ENCODE measurements at regions not wholly inside any gene's neighbourhood (a gene's known extent, or its start where the extent isn't known, plus 50 kb on each side); places are given as distances from the start of the nearest gene placed in this dataset.

- no peaks in the 10 kb centered on the region for H3K4me1 Mint-ChIP-seq
- H3K27me3 Mint-ChIP-seq = no peaks in the 10 kb centered on the region
- ATAC-seq (no peak), DNase-seq (no peak)
- H3K36me3 Mint-ChIP-seq = no peaks in the 10 kb centered on the region
- CTCF ChIA-PET = no interaction called here
- peaks cover 3% of the 10 kb centered on the region for H3K9me3 Mint-ChIP-seq (ENCODE audit: low read depth)
- no peak overlapping the region for H3K4me3 Mint-ChIP-seq
- H3K27ac Mint-ChIP-seq = no peak overlapping the region
Observed at GRCh38 chr12:115049614-115050013, 365.6 kb upstream of the TBX3 start.

GRCh38 chr12:115046805-115047204 is 362.8 kb upstream of the TBX3 start:
- H3K27me3 Mint-ChIP-seq = no peaks in the 10 kb centered on the region
- no peak for DNase-seq
- no peak for ATAC-seq
- CTCF ChIA-PET = no interaction called here
- H3K9me3 Mint-ChIP-seq (ENCODE audit: low read depth) = peaks cover 5% of the 10 kb centered on the region
- no peaks in the 10 kb centered on the region for H3K4me1 Mint-ChIP-seq
- H3K27ac Mint-ChIP-seq = no peak overlapping the region
- no peaks in the 10 kb centered on the region for H3K36me3 Mint-ChIP-seq
- no peak overlapping the region for H3K4me3 Mint-ChIP-seq

DNA sequence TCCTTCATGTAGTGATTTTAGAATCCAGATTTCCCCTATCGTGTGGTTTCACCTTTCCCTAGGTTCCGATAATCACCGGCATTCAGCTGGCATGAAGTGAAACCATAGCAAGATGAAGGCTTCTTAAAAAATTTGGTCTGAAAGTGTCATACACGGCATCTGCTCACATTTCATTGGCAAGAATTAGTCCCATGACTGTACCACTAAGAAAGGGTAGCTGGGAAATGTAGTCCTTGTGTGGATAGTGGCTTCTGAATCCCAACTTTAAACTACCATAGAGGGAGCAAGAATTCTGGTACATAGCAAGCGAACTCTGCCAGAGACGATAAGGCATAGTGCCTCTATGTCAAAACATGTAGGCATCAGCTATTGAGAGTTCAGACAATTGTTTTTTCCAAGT is 360.1 kb upstream of the TBX3 start:
- H3K36me3 Mint-ChIP-seq = no peaks in the 10 kb centered on the region
- H3K27ac Mint-ChIP-seq = no peak overlapping the region
- no peaks in the 10 kb centered on the region for H3K27me3 Mint-ChIP-seq
- peaks cover 7% of the 10 kb centered on the region for H3K9me3 Mint-ChIP-seq (ENCODE audit: low read depth)
- H3K4me1 Mint-ChIP-seq = no peaks in the 10 kb centered on the region
- DNase-seq (no peak), ATAC-seq (no peak)
- CTCF ChIA-PET = no interaction called here
- H3K4me3 Mint-ChIP-seq = no peak overlapping the region

DNA sequence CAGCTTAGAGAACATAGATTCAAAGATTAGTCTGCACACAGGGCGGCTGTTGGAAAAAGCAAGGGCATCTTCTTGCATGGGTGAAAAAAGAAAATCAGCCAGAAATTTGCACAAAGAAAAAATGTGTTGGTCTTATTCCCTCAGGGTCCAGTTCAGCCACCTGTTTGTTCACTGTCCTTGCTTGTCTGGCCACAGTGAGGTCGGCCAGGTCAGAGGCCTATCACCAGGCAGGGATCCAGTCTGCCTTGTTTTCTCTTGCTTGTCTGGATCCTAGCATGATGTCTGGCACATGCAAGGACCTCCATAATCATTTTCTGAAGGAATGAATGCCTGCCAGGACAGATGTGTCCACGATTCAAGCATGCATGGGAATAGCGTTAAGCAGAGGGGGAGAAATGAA is 359.1 kb upstream of the TBX3 start:
- peaks cover 7% of the 10 kb centered on the region for H3K9me3 Mint-ChIP-seq (ENCODE audit: low read depth)
- DNase-seq (no peak), ATAC-seq (no peak)
- no peaks in the 10 kb centered on the region for H3K4me1 Mint-ChIP-seq
- H3K36me3 Mint-ChIP-seq = no peaks in the 10 kb centered on the region
- H3K4me3 Mint-ChIP-seq = no peak overlapping the region
- no peaks in the 10 kb centered on the region for H3K27me3 Mint-ChIP-seq
- H3K27ac Mint-ChIP-seq = no peak overlapping the region
- CTCF ChIA-PET = no interaction called here

GRCh38 chr12:115042341-115042740 is 358.4 kb upstream of the TBX3 start:
- Mint-ChIP-seq H3K4me1 (no peaks in the 10 kb centered on the region), H3K9me3 (ENCODE audit: low read depth) (peaks cover 7% of the 10 kb centered on the region), H3K27me3 (no peaks in the 10 kb centered on the region), H3K36me3 (no peaks in the 10 kb centered on the region), H3K4me3 (no peak overlapping the region), H3K27ac (no peak overlapping the region)
- CTCF ChIA-PET = no interaction called here
- ATAC-seq (no peak), DNase-seq (no peak)

- DNase-seq = no peak
- ATAC-seq = no peak
- CTCF ChIA-PET = no interaction called here
- H3K36me3 Mint-ChIP-seq = no peaks in the 10 kb centered on the region
- H3K27ac Mint-ChIP-seq = no peak overlapping the region
- no peak overlapping the region for H3K4me3 Mint-ChIP-seq
- H3K9me3 Mint-ChIP-seq (ENCODE audit: low read depth) = peaks cover 5% of the 10 kb centered on the region
- no peaks in the 10 kb centered on the region for H3K4me1 Mint-ChIP-seq
- no peaks in the 10 kb centered on the region for H3K27me3 Mint-ChIP-seq
Observed at GRCh38 chr12:115037830-115038229, 353.9 kb upstream of the TBX3 start.

DNA sequence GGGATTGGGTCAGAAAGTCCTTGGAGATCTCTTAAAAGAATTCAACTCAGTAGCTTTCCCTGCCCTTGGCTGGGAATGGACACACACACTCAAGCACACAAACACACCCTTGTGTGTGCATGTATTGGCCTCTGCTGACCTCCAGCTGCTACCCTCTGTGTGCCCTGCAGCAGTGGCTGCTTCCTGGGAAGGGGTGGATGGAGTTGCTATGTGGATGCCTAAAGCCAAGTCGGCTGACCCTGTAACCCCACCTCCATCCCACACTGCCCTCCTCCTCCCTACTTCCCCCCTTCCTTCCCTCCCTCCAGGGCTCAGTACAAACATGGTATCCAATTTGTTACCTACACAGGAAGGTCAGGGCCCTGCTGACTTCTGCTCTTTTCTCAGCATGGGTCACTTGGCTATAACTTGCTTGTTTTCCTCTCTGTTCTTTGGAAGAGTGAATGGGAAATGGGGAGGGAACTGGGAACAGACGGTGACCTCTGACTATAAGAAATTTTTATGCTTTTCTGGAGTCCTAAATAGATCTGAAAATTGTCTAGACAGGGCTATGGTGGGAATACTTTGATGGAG is 351.6 kb upstream of the TBX3 start:
- H3K27me3 Mint-ChIP-seq = no peaks in the 10 kb centered on the region
- no peaks in the 10 kb centered on the region for H3K4me1 Mint-ChIP-seq
- peaks cover 5% of the 10 kb centered on the region for H3K9me3 Mint-ChIP-seq (ENCODE audit: low read depth)
- DNase-seq = no peak
- no peaks in the 10 kb centered on the region for H3K36me3 Mint-ChIP-seq
- CTCF ChIA-PET = no interaction called here
- no peak for ATAC-seq
- H3K27ac Mint-ChIP-seq = no peak overlapping the region
- no peak overlapping the region for H3K4me3 Mint-ChIP-seq

GRCh38 chr12:115032521-115032920 is 348.5 kb upstream of the TBX3 start:
- no peak for ATAC-seq
- Mint-ChIP-seq H3K36me3 (no peaks in the 10 kb centered on the region), H3K4me3 (no peak overlapping the region)

GRCh38 chr12:115030017-115030416 is 346.0 kb upstream of the TBX3 start:
- no peak for DNase-seq
- H3K4me1 Mint-ChIP-seq = no peaks in the 10 kb centered on the region
- H3K9me3 Mint-ChIP-seq (ENCODE audit: low read depth) = peaks cover 9% of the 10 kb centered on the region
- no peaks in the 10 kb centered on the region for H3K36me3 Mint-ChIP-seq
- no peak for ATAC-seq
- CTCF ChIA-PET = no interaction called here
- H3K27ac Mint-ChIP-seq = no peak overlapping the region
- no peaks in the 10 kb centered on the region for H3K27me3 Mint-ChIP-seq
- H3K4me3 Mint-ChIP-seq = no peak overlapping the region

More at GRCh38 chr12:115032521-115032920, 348.5 kb upstream of the TBX3 start:
- no peaks in the 10 kb centered on the region for H3K27me3 Mint-ChIP-seq
- H3K4me1 Mint-ChIP-seq = no peaks in the 10 kb centered on the region
- peaks cover 3% of the 10 kb centered on the region for H3K9me3 Mint-ChIP-seq (ENCODE audit: low read depth)
- CTCF ChIA-PET = no interaction called here
- no peak for DNase-seq
- H3K27ac Mint-ChIP-seq = no peak overlapping the region

DNA sequence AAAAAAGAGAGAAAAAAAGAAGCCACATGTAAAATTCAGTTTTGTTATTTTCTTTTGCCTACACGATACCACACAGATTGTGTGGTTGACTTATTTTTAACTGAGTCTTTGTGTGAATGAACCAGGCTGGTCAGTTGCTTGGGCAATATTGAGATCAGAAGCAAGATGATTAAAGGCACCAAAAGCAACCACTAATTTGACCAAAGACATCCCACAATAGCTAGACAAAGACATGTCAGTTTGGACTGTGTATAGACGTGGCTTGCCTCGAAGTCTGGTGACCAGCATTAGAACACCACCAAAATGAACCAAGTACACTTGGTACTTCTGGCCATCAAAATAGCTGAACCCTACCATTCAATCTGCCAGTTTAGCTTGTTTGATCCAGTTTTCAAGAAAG is 340.6 kb upstream of the TBX3 start:
- Mint-ChIP-seq H3K27ac (no peak overlapping the region), H3K27me3 (no peaks in the 10 kb centered on the region), H3K4me3 (no peak overlapping the region), H3K36me3 (no peaks in the 10 kb centered on the region), H3K9me3 (ENCODE audit: low read depth) (peaks cover 8% of the 10 kb centered on the region), H3K4me1 (no peaks in the 10 kb centered on the region)
- no peak for DNase-seq
- CTCF ChIA-PET = no interaction called here
- ATAC-seq = no peak

- no peak overlapping the region for H3K27ac Mint-ChIP-seq
- CTCF ChIA-PET = no interaction called here
- no peak for ATAC-seq
- no peak overlapping the region for H3K4me3 Mint-ChIP-seq
- H3K36me3 Mint-ChIP-seq = no peaks in the 10 kb centered on the region
- H3K27me3 Mint-ChIP-seq = no peaks in the 10 kb centered on the region
- no peak for DNase-seq
- H3K9me3 Mint-ChIP-seq (ENCODE audit: low read depth) = peaks cover 8% of the 10 kb centered on the region
- H3K4me1 Mint-ChIP-seq = no peaks in the 10 kb centered on the region
Observed at GRCh38 chr12:115023279-115024265, 339.6 kb upstream of the TBX3 start.

- CTCF ChIA-PET = no interaction called here
- Mint-ChIP-seq H3K4me1 (no peaks in the 10 kb centered on the region), H3K27ac (no peak overlapping the region), H3K9me3 (ENCODE audit: low read depth) (peaks cover 2% of the 10 kb centered on the region), H3K27me3 (no peaks in the 10 kb centered on the region), H3K36me3 (no peaks in the 10 kb centered on the region), H3K4me3 (no peak overlapping the region)
- ATAC-seq = no peak
- no peak for DNase-seq
Observed at GRCh38 chr12:115020091-115020490, 336.1 kb upstream of the TBX3 start.

GRCh38 chr12:115017346-115017745 is 333.4 kb upstream of the TBX3 start:
- ATAC-seq = no peak
- Mint-ChIP-seq H3K27me3 (no peaks in the 10 kb centered on the region), H3K36me3 (no peaks in the 10 kb centered on the region), H3K27ac (no peak overlapping the region), H3K9me3 (ENCODE audit: low read depth) (peaks cover 6% of the 10 kb centered on the region), H3K4me3 (no peak overlapping the region), H3K4me1 (no peaks in the 10 kb centered on the region)
- CTCF ChIA-PET = no interaction called here
- DNase-seq = no peak

- no peaks in the 10 kb centered on the region for H3K4me1 Mint-ChIP-seq
- ATAC-seq (no peak), DNase-seq (no peak)
- CTCF ChIA-PET = no interaction called here
- H3K27ac Mint-ChIP-seq = no peak overlapping the region
- H3K9me3 Mint-ChIP-seq (ENCODE audit: low read depth) = peaks cover 4% of the 10 kb centered on the region
- H3K27me3 Mint-ChIP-seq = no peaks in the 10 kb centered on the region
- no peak overlapping the region for H3K4me3 Mint-ChIP-seq
- H3K36me3 Mint-ChIP-seq = no peaks in the 10 kb centered on the region
Observed at GRCh38 chr12:115013236-115013981, 329.4 kb upstream of the TBX3 start.

Measured in activated CD8-positive, alpha-beta memory T cell treated with anti-CD3 and anti-CD28 coated beads, Interleukin-2, amount 10 ng/mL, durations not matched to agents 7 days and 5 days (primary cell).